Lower lobe of right lung (tissue), 2 donors: ENCODE measurements at regions not wholly inside any gene's neighbourhood (a gene's known extent, or its start where the extent isn't known, plus 50 kb on each side); places are given as distances from the start of the nearest gene placed in this dataset.

Experiments
- ATAC-seq, 2 donors: fragments of 200-7000 bp; cut with Tn5 transposase; one replicate each; pipeline ENCODE4 v1.9.1; 2020 to 2022; ENCODE audit warnings: mild to moderate bottlenecking in 2 of 2, moderate library complexity in 2 of 2
- DNase-seq: peaks from one replicate; pipeline ENCODE4 v3.0.0-alpha.2; 2020
- H3K27ac ChIP-seq: fragments of 200-600 bp; one replicate; pipeline ENCODE4 v1.8.0; 2022
- H3K27me3 ChIP-seq: fragments of 200-600 bp; one replicate; pipeline ENCODE4 v1.8.0; 2022; ENCODE audit warnings: low read depth
- H3K36me3 ChIP-seq: fragments of 200-600 bp; one replicate; pipeline ENCODE4 v1.8.0; 2022; ENCODE audit warnings: mild to moderate bottlenecking
- H3K4me1 ChIP-seq: fragments of 200-600 bp; one replicate; pipeline ENCODE4 v1.8.0; 2022
- H3K4me3 ChIP-seq: fragments of 200-600 bp; one replicate; pipeline ENCODE4 v1.8.0; 2022; ENCODE audit warnings: mild to moderate bottlenecking
- H3K9me3 ChIP-seq: fragments of 200-600 bp; one replicate; pipeline ENCODE4 v1.8.0; 2022
- intact Hi-C: fragments of 100-400 bp; cut with DNase I; formaldehyde crosslinking; loops from one replicate; pipeline ENCODE4 v1.11.0; 2022
- TF ChIP-seq, protein P1 (sequence below): fragments of 200-600 bp; IDR thresholded peaks from one replicate; pipeline ENCODE4 v1.8.0; 2022; ENCODE audit warnings: antibody characterized with exemption, mild to moderate bottlenecking
- donor health status: DM: no; HTN: yes; CAD: no; lungs with severe emphysema.

DNA sequence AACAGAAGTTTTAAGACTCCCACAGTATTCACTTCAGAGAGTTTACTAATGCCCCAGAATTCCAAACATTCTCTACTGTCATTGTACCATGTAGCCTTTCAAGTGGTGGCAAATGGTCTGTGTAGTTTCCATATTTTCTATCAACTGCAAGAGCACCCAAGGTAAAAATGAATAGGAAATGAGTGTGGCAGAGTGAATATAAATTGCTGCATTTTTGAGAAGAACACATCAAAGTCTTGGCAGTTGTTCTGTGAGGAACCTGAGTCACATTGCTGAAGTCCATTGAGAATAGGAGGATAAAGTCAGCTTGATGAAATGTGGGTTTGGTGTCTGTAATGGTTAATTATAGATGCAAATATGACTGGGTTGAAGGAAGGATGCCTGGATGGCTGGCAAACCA, 193.6 kb downstream of the AASDHPPT start:
- Histone ChIP-seq H3K4me3 (no peak overlapping the region), H3K9me3 (no peaks in the 10 kb centered on the region), H3K4me1 (no peaks in the 10 kb centered on the region), H3K36me3 (no peaks in the 10 kb centered on the region), H3K27ac (no peak overlapping the region), H3K27me3 (no peaks in the 10 kb centered on the region)
- ATAC-seq, result no peak
- intact Hi-C loops, result no loop called here
- TF ChIP-seq, protein P1, sequence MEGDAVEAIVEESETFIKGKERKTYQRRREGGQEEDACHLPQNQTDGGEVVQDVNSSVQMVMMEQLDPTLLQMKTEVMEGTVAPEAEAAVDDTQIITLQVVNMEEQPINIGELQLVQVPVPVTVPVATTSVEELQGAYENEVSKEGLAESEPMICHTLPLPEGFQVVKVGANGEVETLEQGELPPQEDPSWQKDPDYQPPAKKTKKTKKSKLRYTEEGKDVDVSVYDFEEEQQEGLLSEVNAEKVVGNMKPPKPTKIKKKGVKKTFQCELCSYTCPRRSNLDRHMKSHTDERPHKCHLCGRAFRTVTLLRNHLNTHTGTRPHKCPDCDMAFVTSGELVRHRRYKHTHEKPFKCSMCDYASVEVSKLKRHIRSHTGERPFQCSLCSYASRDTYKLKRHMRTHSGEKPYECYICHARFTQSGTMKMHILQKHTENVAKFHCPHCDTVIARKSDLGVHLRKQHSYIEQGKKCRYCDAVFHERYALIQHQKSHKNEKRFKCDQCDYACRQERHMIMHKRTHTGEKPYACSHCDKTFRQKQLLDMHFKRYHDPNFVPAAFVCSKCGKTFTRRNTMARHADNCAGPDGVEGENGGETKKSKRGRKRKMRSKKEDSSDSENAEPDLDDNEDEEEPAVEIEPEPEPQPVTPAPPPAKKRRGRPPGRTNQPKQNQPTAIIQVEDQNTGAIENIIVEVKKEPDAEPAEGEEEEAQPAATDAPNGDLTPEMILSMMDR, result no peak
- DNase-seq, result no peak

DNA sequence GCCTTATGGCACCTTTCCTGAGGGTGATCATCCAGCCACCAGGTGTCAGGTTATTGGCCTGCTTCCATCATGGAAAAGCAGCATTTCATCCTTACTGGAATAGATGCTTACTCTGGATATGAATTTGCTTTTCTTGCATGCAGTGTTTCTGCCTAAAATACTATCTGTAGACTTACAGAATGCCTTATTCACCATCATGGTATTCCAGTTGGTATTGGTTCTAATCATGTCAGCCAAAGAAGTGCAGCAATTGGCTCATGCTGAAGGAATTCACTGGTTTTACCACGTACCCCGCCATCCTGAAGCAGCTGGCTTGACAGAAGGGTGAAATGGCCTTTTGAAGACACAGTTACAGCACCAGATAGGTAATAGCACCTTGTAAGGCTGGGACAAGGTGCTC, 194.2 kb downstream of the AASDHPPT start:
- DNase-seq (no peak), ATAC-seq (no peak)
- no peak overlapping the region for H3K4me3 ChIP-seq
- no peaks in the 10 kb centered on the region for H3K27me3 ChIP-seq
- H3K27ac ChIP-seq, result no peak overlapping the region
- H3K36me3 ChIP-seq, result no peaks in the 10 kb centered on the region
- no peaks in the 10 kb centered on the region for H3K9me3 ChIP-seq
- TF ChIP-seq, protein P1, result no peak
- intact Hi-C loops, result no loop called here
- H3K4me1 ChIP-seq, result no peaks in the 10 kb centered on the region

DNA sequence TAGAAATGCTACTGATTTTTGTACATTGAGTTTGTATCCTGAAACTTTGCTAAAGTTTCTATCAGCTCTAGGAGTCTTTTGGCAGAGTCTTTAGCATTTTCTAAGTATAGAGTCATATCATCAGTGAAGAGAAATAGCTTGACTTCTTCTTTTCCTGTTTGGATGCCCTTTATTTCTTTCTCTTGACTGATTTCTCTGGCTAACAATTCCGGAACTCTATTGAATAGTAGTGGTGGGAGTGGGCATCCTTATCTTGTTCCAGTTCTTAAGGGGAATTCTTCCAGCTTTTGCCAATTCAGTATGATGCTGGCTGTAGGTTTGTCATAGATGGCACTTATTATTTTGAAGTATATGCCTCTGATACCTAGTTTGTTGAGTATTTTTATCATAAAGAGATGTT, 197.7 kb downstream of the AASDHPPT start:
- DNase-seq (no peak), ATAC-seq (no peak)
- Histone ChIP-seq H3K36me3 (no peaks in the 10 kb centered on the region), H3K27ac (no peak overlapping the region), H3K9me3 (no peaks in the 10 kb centered on the region), H3K27me3 (no peaks in the 10 kb centered on the region), H3K4me3 (no peak overlapping the region), H3K4me1 (no peaks in the 10 kb centered on the region)
- TF ChIP-seq, protein P1, result no peak
- intact Hi-C loops, result no loop called here

DNA sequence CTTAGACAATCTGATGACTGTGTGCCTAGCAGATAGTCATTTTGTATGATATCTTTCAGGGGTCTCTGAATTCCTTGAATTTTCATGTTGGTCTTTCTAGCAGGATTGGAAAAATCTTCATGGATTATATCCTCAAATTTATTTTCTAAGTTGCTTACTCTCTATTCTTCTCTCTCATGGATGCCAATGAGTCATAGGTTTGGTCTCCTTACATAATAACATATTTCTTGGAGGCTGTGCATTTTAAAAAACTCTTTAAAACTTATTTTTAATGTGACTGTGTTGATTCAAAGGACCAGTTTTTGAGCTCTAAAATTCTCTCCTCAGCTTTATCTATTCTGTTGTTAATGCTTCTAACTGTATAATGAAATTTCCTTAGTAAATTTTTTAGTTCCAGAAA, 198.7 kb downstream of the AASDHPPT start:
- no peaks in the 10 kb centered on the region for H3K9me3 ChIP-seq
- H3K4me3 ChIP-seq, result no peak overlapping the region
- H3K4me1 ChIP-seq, result no peaks in the 10 kb centered on the region
- TF ChIP-seq, protein P1, result no peak
- no peaks in the 10 kb centered on the region for H3K27me3 ChIP-seq
- H3K36me3 ChIP-seq, result no peaks in the 10 kb centered on the region
- intact Hi-C loops, result no loop called here
- H3K27ac ChIP-seq, result no peak overlapping the region
- DNase-seq (no peak), ATAC-seq (no peak)

DNA sequence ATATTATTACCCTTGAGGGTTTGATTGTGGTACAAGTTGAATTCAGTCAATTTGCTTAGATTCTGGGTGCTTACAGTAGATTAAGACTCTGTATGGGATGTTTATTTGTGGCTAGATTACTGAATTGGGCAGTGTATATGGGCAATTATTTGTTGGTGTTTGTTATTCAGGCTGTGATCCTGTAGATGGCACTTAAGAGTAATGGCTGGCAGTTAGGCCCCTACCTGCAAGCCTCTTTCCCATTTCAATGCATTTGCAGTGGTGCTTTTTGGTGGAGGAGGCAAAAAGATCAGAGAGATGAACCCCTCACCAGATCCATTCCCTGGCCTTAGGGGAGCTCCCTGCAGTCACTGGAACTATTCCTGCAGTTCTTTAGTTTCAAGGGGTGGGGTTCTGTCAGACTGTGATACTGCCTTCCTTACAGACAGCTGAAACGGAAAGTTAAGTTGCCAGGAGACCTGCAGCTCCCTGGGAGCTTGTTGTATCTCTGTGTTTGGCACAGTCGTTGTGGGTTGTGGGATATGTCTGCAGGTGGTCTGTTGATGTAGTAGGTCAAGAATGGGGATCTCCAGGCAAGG, 199.5 kb downstream of the AASDHPPT start:
- Histone ChIP-seq H3K27ac (no peak overlapping the region), H3K9me3 (no peaks in the 10 kb centered on the region), H3K4me3 (no peak overlapping the region), H3K4me1 (no peaks in the 10 kb centered on the region), H3K27me3 (no peaks in the 10 kb centered on the region), H3K36me3 (no peaks in the 10 kb centered on the region)
- TF ChIP-seq, protein P1, result no peak
- DNase-seq, result no peak
- ATAC-seq, result peak in 1 of 2 donors; percentile 37
- intact Hi-C loops, result no loop called here

DNA sequence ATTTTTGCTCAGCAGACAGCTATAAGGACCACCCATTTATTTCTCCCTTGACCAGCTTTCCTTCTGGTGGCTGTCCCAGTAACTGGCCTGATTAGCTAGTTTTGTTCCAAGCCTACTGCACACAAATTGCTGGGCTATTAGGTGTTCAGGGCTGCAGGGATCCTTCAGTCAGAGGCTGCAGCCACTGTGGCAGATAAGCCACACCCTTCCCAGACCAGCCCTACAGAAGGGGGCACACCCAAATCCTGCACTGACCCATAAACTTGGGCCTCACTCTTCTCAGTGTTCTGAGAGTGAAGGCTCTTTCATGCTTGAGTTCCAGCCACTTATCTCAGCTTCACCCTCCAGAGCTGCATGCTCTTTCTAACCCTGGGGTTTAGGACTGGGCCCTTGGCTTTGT, 200.0 kb downstream of the AASDHPPT start:
- no peak overlapping the region for H3K4me3 ChIP-seq
- no peaks in the 10 kb centered on the region for H3K36me3 ChIP-seq
- TF ChIP-seq, protein P1, result no peak
- no peaks in the 10 kb centered on the region for H3K27me3 ChIP-seq
- no peak overlapping the region for H3K27ac ChIP-seq
- no peaks in the 10 kb centered on the region for H3K4me1 ChIP-seq
- H3K9me3 ChIP-seq, result no peaks in the 10 kb centered on the region
- no peak for ATAC-seq
- DNase-seq, result no peak
- intact Hi-C loops, result no loop called here
